Epithelial cell of proximal tubule (primary cell): ENCODE measurements at regions not wholly inside any gene's neighbourhood (a gene's known extent, or its start where the extent isn't known, plus 50 kb on each side); places are given as distances from the start of the nearest gene placed in this dataset.

Source experiments
- DNase-seq: peaks from one replicate; pipeline ENCODE4 v3.0.0-alpha.2; 2011; ENCODE audit warnings: low read depth
- H3K4me3 ChIP-seq: 2 replicates; pipeline ENCODE4 v1.5.1; 2011; ENCODE audit warnings: low read depth, mild to moderate bottlenecking, low read length
- TF ChIP-seq, protein P1 (sequence below): conservative IDR thresholded peaks from 2 replicates; pipeline ENCODE4 v1.5.1; 2012; ENCODE audit warnings: low read depth, mild to moderate bottlenecking, low read length

DNA sequence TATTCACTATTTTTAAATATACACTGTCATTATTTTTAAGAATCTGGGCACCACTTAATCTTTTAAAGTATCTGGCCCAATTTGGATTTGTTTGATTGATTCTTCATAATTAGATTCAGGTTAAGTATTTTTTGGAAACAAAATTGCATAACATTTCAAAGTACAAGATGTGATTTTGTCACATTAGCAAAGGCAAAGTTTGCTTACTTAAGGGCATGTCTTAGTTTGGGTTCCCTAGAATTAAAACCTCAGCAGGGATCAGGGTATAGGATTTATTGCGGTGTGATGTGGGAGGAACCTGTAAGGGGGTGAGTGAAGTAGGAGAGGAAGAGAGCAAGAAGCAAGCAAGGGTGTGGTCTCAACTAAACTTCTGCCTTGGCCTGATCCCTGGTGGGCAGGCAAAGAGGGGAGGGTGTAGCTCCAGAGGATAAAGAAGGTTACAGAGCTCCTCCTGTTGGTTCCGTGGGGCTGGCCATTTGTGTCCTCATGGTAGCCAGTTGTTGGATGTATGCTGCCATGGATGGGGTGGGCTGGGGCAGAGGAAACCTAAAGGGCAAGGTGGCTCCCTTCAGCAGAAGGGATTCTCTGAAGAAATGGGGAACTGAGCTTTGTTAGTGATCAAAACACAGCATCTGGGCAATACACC is 668.7 kb upstream of the SLC35B3 start:
- TF ChIP-seq, protein P1, sequence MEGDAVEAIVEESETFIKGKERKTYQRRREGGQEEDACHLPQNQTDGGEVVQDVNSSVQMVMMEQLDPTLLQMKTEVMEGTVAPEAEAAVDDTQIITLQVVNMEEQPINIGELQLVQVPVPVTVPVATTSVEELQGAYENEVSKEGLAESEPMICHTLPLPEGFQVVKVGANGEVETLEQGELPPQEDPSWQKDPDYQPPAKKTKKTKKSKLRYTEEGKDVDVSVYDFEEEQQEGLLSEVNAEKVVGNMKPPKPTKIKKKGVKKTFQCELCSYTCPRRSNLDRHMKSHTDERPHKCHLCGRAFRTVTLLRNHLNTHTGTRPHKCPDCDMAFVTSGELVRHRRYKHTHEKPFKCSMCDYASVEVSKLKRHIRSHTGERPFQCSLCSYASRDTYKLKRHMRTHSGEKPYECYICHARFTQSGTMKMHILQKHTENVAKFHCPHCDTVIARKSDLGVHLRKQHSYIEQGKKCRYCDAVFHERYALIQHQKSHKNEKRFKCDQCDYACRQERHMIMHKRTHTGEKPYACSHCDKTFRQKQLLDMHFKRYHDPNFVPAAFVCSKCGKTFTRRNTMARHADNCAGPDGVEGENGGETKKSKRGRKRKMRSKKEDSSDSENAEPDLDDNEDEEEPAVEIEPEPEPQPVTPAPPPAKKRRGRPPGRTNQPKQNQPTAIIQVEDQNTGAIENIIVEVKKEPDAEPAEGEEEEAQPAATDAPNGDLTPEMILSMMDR: no peak
- no peak for DNase-seq
- no peak overlapping the region for H3K4me3 ChIP-seq

DNA sequence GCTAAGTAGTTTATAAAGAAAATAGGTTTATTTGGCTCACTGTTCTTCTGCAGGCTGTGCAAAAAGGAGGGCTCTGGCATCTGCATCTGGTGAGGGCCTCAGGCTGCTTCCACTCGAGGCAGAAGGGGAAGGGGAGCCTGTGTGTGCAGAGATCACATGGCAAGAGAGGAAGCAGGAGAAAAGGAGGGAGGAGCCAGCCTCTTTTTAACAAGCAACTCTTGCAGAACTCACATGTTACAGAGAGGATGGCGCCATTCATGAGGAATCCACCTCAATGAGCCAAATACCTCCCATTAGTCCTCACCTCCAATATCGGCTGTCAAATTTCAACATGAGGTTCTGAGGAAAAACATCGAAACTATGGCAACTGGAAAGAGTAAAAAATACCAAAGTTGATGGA is 666.6 kb upstream of the SLC35B3 start:
- DNase-seq: no peak
- TF ChIP-seq, protein P1: no peak
- H3K4me3 ChIP-seq: no peak overlapping the region

DNA sequence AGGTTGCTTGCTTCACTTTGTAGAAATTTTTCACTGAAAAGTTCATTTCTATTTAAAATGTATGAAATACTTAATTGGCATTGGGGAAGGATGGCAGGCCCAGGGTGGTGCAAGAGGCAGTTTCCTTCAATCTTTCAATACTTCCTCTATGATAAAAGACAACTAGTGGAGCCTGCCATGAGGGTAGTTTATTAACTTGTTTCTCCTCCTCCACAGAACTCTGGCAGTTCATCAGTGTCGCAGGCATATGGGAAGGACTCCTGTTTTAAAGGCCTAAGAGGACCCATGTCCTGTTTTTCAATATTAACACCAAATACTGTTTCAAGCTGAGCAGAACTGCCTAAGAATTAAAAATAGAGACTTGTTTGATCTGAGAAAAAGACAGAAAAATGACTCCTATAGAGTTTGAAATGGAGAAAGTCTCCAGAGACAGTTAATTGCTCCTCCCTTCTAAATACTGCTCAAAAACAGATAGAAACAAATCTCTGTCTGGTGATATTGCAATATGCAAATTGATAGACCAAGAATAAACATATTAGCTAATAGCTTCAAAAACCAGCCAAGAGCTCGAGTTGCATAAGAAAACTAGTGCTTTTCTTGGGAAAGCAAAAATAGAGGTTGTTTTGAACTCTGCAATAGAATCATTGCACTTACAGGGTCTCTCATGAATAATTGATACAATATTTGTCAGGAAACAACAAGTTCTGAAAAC is 665.7 kb upstream of the SLC35B3 start:
- DNase-seq: no peak

GRCh38 chr6:9095729-9096128 is 660.4 kb upstream of the SLC35B3 start:
- TF ChIP-seq, protein P1: no peak
- no peak for DNase-seq
- no peak overlapping the region for H3K4me3 ChIP-seq

More for the DNA sequence above, 665.7 kb upstream of the SLC35B3 start:
- no peak overlapping the region for H3K4me3 ChIP-seq
- TF ChIP-seq, protein P1: no peak

- no peak for DNase-seq
- no peak overlapping the region for H3K4me3 ChIP-seq
- TF ChIP-seq, protein P1: no peak
These were observed 659.8 kb upstream of the SLC35B3 start for GRCh38 chr6:9095137-9095536.

- TF ChIP-seq, protein P1: no peak
- no peak for DNase-seq
- H3K4me3 ChIP-seq: no peak overlapping the region
These were observed 654.4 kb upstream of the SLC35B3 start for GRCh38 chr6:9089724-9090123.

GRCh38 chr6:9087470-9087869 is 652.1 kb upstream of the SLC35B3 start:
- no peak overlapping the region for H3K4me3 ChIP-seq
- TF ChIP-seq, protein P1: no peak
- DNase-seq: no peak
